K562 (cell line): ENCODE measurements at regions not wholly inside any gene's neighbourhood (a gene's known extent, or its start where the extent isn't known, plus 50 kb on each side); places are given as distances from the start of the nearest gene placed in this dataset.

Source experiments
- ATAC-seq: fragments of 200-7000 bp; cut with Tn5 transposase; 3 replicates; pipeline ENCODE4 v1.9.1; 2020; ENCODE audit warnings: moderate library complexity
- BruUV-seq: library from RNA; stranded (reverse); fragments of 400-500 nt; replicated peaks from 2 replicates; lab custom pipeline; 2021; lab: Mats Ljungman, UMichigan
- CTCF ChIA-PET: fragments of 300-600 bp; formaldehyde crosslinking; extraction: SDS; loops from one replicate; lab custom pipeline; 2021; ENCODE audit warnings: low intra/inter-chr PET ratio; lab: Yijun Ruan, JAX
- POLR2A ChIA-PET: fragments of 300-600, 350-650 bp; sonication (Branson Sonifier 250); formaldehyde crosslinking; extraction: SDS; loops from one replicate; lab custom pipeline; 2021; ENCODE audit warnings: antibody characterized with exemption, inconsistent platforms; lab: Yijun Ruan, JAX
- DNase-seq, 4 experiments: peaks; one replicate each; pipeline versions ENCODE4 v3.0.0 to v3.0.0-alpha.2; 2011 to 2018; ENCODE audit warnings: low spot score in 3 of 4, mixed read lengths in 3 of 4; ENCODE audit errors: extremely low read depth in 1 of 4
- FAIRE-seq: peaks from 2 replicates; lab custom pipeline; 2011; peaks lifted over from hg19 to GRCh38; lab: Jason Lieb, UNC
- H2AFZ ChIP-seq: 2 replicates; pipeline ENCODE4 v1.6.0; 2011; ENCODE audit warnings: low read depth, low read length, control low read depth, inconsistent platforms
- H3K27ac ChIP-seq: fragments of 200-600 bp; 3 replicates; pipeline ENCODE4 v1.8.0; 2011; ENCODE audit warnings: low read depth, mild to moderate bottlenecking, control low read depth, inconsistent platforms, low read length, moderate library complexity, mixed read lengths; ENCODE audit errors: extremely low read depth
- H3K27me3 ChIP-seq, 2 experiments: fragments of 300-600 bp in 1 of 2; 2 replicates in 1 of 2; 3 replicates in 1 of 2; pipeline versions ENCODE4 v1.6.0 to v1.8.0; 2011; ENCODE audit warnings: inconsistent platforms in 2 of 2, low read length in 2 of 2, mild to moderate bottlenecking in 1 of 2, mixed read lengths in 1 of 2, moderate library complexity in 1 of 2; ENCODE audit not compliant: control insufficient read depth in 2 of 2, insufficient read depth in 2 of 2
- H3K36me3 ChIP-seq: fragments of 300-600 bp; 3 replicates; pipeline ENCODE4 v1.8.0; 2011; ENCODE audit warnings: mild to moderate bottlenecking, low read length, inconsistent platforms; ENCODE audit not compliant: control insufficient read depth, insufficient read depth
- H3K4me1 ChIP-seq, 2 experiments: fragments of 200-600 bp in 1 of 2; replicated peaks in 1 of 2; 2 replicates in 1 of 2; 3 replicates in 1 of 2; pipeline versions ENCODE4 v1.5.1 to v1.8.0; 2011; ENCODE audit warnings: inconsistent platforms in 2 of 2, low read length in 2 of 2, mild to moderate bottlenecking in 1 of 2, mixed read lengths in 1 of 2, moderate library complexity in 1 of 2; ENCODE audit not compliant: control insufficient read depth in 2 of 2, insufficient read depth in 2 of 2
- H3K4me2 ChIP-seq: 2 replicates; pipeline ENCODE4 v1.6.1; 2011; ENCODE audit warnings: low read length, control low read depth, inconsistent platforms, mixed read lengths; ENCODE audit not compliant: insufficient read depth
- H3K4me3 ChIP-seq: fragments of 200-600 bp; sonication (generic), shearing (Covaris generic); 2 replicates; pipeline ENCODE4 v1.5.1; 2016; ENCODE audit warnings: control low read depth, inconsistent platforms
- H3K79me2 ChIP-seq: fragments of 200-600 bp; 3 replicates; pipeline ENCODE4 v1.8.0; 2011; ENCODE audit warnings: low read length, inconsistent platforms; ENCODE audit not compliant: control insufficient read depth, insufficient read depth
- H3K9ac ChIP-seq, 2 experiments: 2 replicates each; pipeline versions ENCODE4 v1.6.0 to v1.6.1; 2011; ENCODE audit warnings: low read depth in 2 of 2, low read length in 2 of 2, control low read depth in 1 of 2, inconsistent platforms in 1 of 2, mild to moderate bottlenecking in 1 of 2, mixed read lengths in 1 of 2; ENCODE audit not compliant: insufficient read depth in 1 of 2
- H3K9me1 ChIP-seq: one replicate; pipeline ENCODE4 v1.6.0; 2011; ENCODE audit warnings: inconsistent platforms, mild to moderate bottlenecking, low read length, moderate library complexity; ENCODE audit not compliant: control insufficient read depth, insufficient read depth
- H3K9me3 ChIP-seq: replicated peaks from 2 replicates; pipeline ENCODE4 v1.5.1; 2011; ENCODE audit warnings: low read depth, low read length, inconsistent platforms; ENCODE audit not compliant: control insufficient read depth, insufficient read depth
- H4K20me1 ChIP-seq: replicated peaks from 2 replicates; pipeline ENCODE4 v1.6.1; 2011; ENCODE audit warnings: low read length, inconsistent platforms, mixed read lengths; ENCODE audit not compliant: control insufficient read depth, insufficient read depth
- CLOCK ChIP-seq: fragments of 250-450 bp; sonication (Bioruptor Pico); IDR thresholded peaks from 2 replicates; pipeline ENCODE4 v1.4.0; 2020; ENCODE audit warnings: mild to moderate bottlenecking, moderate library complexity, borderline replicate concordance
- EP400 ChIP-seq: fragments of 450-650 bp; IDR thresholded peaks from 2 replicates; pipeline ENCODE4 v1.6.1; 2017; ENCODE audit warnings: antibody characterized with exemption, mild to moderate bottlenecking, moderate library complexity
- FOXP4 ChIP-seq: sonication (generic); formaldehyde crosslinking; IDR thresholded peaks from 2 replicates; pipeline ENCODE4 v1.8.0; 2022; ENCODE audit warnings: mild to moderate bottlenecking, missing genetic modification reagents, borderline replicate concordance
- IRF2 ChIP-seq: sonication (generic); formaldehyde crosslinking; IDR thresholded peaks from 2 replicates; pipeline ENCODE4 v1.8.1; 2022; ENCODE audit warnings: mild to moderate bottlenecking, missing genetic modification reagents
- KDM2B ChIP-seq: fragments of 250-450 bp; sonication (Bioruptor Pico); IDR thresholded peaks from 2 replicates; pipeline ENCODE4 v1.8.0; 2021; ENCODE audit warnings: mild to moderate bottlenecking, moderate library complexity
- RB1 ChIP-seq: fragments of 450-650 bp; IDR thresholded peaks from 2 replicates; pipeline ENCODE4 v1.6.1; 2017; ENCODE audit warnings: low read depth, mild to moderate bottlenecking
- RFX5 ChIP-seq: IDR thresholded peaks from 2 replicates; pipeline ENCODE4 v1.6.1; 2011; ENCODE audit warnings: low read depth, mild to moderate bottlenecking, improper control_type of control experiment, low read length
- TCFL5 ChIP-seq: fragments of 250-450 bp; sonication (Bioruptor Pico); conservative IDR thresholded peaks from 2 replicates; pipeline ENCODE4 v1.6.1; 2021; ENCODE audit warnings: mild to moderate bottlenecking, moderate library complexity, matching md5 sums
- ZNF449 ChIP-seq: fragments of 250-450 bp; sonication (Bioruptor Pico); IDR thresholded peaks from 2 replicates; pipeline ENCODE4 v1.8.0; 2022; ENCODE audit warnings: moderate library complexity, mild to moderate bottlenecking, inconsistent platforms
- WGBS: fragments of 100-300 bp; shearing (Covaris generic); methylation state at CpG from one replicate; pipeline ENCODE4 v1.1.6; 2016; ENCODE audit warnings: low coverage, mixed read lengths; ENCODE audit not compliant: insufficient coverage; ENCODE audit errors: missing lambda C conversion rate; 5-methylcytosine and 5-hydroxymethylcytosine counted together
- in situ Hi-C: fragments of 300-500 bp; cut with MboI; formaldehyde crosslinking; loops from 4 replicates; pipeline ENCODE4 v1.15.0; 2018; ENCODE audit warnings: inconsistent platforms, mixed read lengths
- intact Hi-C: fragments of 100-400 bp; cut with micrococcal nuclease; formaldehyde crosslinking; loops from 2 replicates; pipeline ENCODE4 v1.14.2; 2022
- TF ChIP-seq, protein P1 (sequence below): fragments of 450-650 bp; IDR thresholded peaks from 2 replicates; pipeline ENCODE4 v1.6.1; 2017; ENCODE audit warnings: antibody characterized with exemption
- TF ChIP-seq, protein P2 (sequence below): fragments of 250-450 bp; sonication (Bioruptor Pico); IDR thresholded peaks from 2 replicates; pipeline ENCODE4 v1.5.0; 2022; ENCODE audit warnings: mild to moderate bottlenecking

GRCh38 chr7:10034843-10035556 lies 938.7 kb upstream of the PHF14 start:
- Histone ChIP-seq H3K79me2 (no peaks in the 10 kb centered on the region), H3K36me3 (no peaks in the 10 kb centered on the region), H4K20me1 (no peaks in the 10 kb centered on the region), H3K4me3 (no peak overlapping the region), H3K9ac (no peak overlapping the region), H3K4me2 (no peak overlapping the region), H3K4me1 (no peaks in the 10 kb centered on the region), H3K9me3 (no peaks in the 10 kb centered on the region), H2AFZ (no peak overlapping the region), H3K9me1 (no peaks in the 10 kb centered on the region), H3K27me3 (no peaks in the 10 kb centered on the region), H3K27ac (no peak overlapping the region)
- ChIA-PET CTCF (no interaction called here), POLR2A (no interaction called here)
- in situ Hi-C loops = no loop called here
- BruUV-seq = no TSS peak
- ATAC-seq (no peak), DNase-seq (no peak), FAIRE-seq (no peak)
- WGBS = 2% methylated on average over 5 of the region's 5 CpGs
- intact Hi-C loops = no loop called here
- TF ChIP-seq FOXP4 (no peak), EP400 (no peak), CLOCK (CRISPR knock-in tag) (no peak), TCFL5 (CRISPR knock-in tag) (no peak), KDM2B (CRISPR knock-in tag) (no peak), RB1 (no peak), ZNF449 (CRISPR knock-in tag) (no peak), IRF2 (CRISPR knock-in tag) (no peak), RFX5 (no peak)
- TF ChIP-seq, protein P1, sequence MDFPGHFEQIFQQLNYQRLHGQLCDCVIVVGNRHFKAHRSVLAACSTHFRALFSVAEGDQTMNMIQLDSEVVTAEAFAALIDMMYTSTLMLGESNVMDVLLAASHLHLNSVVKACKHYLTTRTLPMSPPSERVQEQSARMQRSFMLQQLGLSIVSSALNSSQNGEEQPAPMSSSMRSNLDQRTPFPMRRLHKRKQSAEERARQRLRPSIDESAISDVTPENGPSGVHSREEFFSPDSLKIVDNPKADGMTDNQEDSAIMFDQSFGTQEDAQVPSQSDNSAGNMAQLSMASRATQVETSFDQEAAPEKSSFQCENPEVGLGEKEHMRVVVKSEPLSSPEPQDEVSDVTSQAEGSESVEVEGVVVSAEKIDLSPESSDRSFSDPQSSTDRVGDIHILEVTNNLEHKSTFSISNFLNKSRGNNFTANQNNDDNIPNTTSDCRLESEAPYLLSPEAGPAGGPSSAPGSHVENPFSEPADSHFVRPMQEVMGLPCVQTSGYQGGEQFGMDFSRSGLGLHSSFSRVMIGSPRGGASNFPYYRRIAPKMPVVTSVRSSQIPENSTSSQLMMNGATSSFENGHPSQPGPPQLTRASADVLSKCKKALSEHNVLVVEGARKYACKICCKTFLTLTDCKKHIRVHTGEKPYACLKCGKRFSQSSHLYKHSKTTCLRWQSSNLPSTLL = no peak
- TF ChIP-seq, protein P2, sequence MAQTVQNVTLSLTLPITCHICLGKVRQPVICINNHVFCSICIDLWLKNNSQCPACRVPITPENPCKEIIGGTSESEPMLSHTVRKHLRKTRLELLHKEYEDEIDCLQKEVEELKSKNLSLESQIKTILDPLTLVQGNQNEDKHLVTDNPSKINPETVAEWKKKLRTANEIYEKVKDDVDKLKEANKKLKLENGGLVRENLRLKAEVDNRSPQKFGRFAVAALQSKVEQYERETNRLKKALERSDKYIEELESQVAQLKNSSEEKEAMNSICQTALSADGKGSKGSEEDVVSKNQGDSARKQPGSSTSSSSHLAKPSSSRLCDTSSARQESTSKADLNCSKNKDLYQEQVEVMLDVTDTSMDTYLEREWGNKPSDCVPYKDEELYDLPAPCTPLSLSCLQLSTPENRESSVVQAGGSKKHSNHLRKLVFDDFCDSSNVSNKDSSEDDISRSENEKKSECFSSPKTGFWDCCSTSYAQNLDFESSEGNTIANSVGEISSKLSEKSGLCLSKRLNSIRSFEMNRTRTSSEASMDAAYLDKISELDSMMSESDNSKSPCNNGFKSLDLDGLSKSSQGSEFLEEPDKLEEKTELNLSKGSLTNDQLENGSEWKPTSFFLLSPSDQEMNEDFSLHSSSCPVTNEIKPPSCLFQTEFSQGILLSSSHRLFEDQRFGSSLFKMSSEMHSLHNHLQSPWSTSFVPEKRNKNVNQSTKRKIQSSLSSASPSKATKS (CRISPR knock-in tag) = no peak
